ENCODE measurements at regions not wholly inside any gene's neighbourhood (a gene's known extent, or its start where the extent isn't known, plus 50 kb on each side); places are given as distances from the start of the nearest gene placed in this dataset.

DNA sequence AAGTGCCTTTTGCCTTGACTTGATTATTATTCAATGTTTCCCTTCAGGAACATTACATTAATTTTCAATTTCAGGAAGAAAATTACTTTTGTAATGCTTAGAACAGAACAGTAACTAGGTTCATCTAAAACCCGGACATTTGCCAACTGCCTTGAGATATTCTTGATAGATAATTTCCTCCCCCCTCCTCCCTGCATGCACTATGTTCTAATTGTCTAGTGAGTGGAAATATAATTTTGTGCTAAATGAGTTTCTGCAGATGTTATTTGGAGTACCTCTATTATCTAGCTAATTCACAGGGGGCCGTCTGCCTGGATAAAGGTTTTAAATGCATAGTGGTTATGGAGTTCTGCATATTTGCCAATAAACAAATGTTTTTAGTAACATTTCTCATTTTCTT lies 200.3 kb upstream of the SLC39A10 start:
- TF ChIP-seq, protein P1, sequence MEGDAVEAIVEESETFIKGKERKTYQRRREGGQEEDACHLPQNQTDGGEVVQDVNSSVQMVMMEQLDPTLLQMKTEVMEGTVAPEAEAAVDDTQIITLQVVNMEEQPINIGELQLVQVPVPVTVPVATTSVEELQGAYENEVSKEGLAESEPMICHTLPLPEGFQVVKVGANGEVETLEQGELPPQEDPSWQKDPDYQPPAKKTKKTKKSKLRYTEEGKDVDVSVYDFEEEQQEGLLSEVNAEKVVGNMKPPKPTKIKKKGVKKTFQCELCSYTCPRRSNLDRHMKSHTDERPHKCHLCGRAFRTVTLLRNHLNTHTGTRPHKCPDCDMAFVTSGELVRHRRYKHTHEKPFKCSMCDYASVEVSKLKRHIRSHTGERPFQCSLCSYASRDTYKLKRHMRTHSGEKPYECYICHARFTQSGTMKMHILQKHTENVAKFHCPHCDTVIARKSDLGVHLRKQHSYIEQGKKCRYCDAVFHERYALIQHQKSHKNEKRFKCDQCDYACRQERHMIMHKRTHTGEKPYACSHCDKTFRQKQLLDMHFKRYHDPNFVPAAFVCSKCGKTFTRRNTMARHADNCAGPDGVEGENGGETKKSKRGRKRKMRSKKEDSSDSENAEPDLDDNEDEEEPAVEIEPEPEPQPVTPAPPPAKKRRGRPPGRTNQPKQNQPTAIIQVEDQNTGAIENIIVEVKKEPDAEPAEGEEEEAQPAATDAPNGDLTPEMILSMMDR (IDR thresholded peaks at IDR 0.05; ENCODE audit: extremely low read depth in 1 of 2, insufficient read depth in 1 of 2, low read depth in 1 of 2, low read length in 2 of 2): no peak
- TF ChIP-seq EZH2 (IDR thresholded peaks at IDR 0.05; ENCODE audit: borderline replicate concordance, low read depth, low read length, severe bottlenecking): no peak
- no peak for TF ChIP-seq POLR2A (IDR thresholded peaks at IDR 0.05; ENCODE audit: low read depth, low read length)
- no peak for TF ChIP-seq MYC (IDR thresholded peaks at IDR 0.05; ENCODE audit: low read depth, low read length)
- no peak for TF ChIP-seq POLR2AphosphoS5 (IDR thresholded peaks at IDR 0.05; ENCODE audit: insufficient read depth, low read depth, low read length)
- no peak for TF ChIP-seq JUN (IDR thresholded peaks at IDR 0.05; ENCODE audit: borderline replicate concordance, insufficient read depth, insufficient read length, low read depth)
- TF ChIP-seq, protein P2, sequence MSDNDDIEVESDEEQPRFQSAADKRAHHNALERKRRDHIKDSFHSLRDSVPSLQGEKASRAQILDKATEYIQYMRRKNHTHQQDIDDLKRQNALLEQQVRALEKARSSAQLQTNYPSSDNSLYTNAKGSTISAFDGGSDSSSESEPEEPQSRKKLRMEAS (IDR thresholded peaks at IDR 0.05; ENCODE audit: insufficient read depth, insufficient read length): no peak
- TF ChIP-seq FOS (IDR thresholded peaks at IDR 0.05; ENCODE audit: borderline replicate concordance, insufficient read depth, low read length): no peak

Measured in endothelial cell of umbilical vein (primary cell).